ENCODE measurements at regions not wholly inside any gene's neighbourhood (a gene's known extent, or its start where the extent isn't known, plus 50 kb on each side); places are given as distances from the start of the nearest gene placed in this dataset.

DNA sequence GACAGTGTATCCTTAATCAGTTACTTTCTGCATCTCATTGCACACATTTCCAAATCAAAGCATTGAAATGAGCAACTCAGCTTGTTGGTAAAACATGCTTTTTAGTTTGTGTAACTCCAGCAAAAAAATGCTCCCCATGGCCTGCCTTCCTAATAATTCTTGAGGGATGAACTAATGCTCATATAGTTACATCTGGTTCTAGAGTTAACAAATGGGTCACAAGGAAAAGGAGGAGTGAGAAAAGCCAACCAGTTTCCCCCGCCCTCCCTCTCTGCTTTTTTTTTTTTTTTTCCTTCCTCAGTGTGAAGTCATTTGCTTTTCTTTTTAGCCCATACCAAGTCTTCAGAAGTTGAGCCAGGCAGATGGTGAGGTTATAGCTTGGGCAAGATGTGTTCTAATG is 231.7 kb downstream of the MTX2 start:
- H3K27ac ChIP-seq (ENCODE audit: low read length, poor library complexity, severe bottlenecking) = no peak overlapping the region
- no peak overlapping the region for H3K4ac ChIP-seq (ENCODE audit: low read depth in 1 of 2, low read length in 2 of 2)
- H4K91ac ChIP-seq (ENCODE audit: low read length) = no peak overlapping the region
- peak; percentile 31 for DNase-seq
- H3K4me1 ChIP-seq (ENCODE audit: control insufficient read depth, insufficient read depth, low read depth, low read length) = no peaks in the 10 kb centered on the region
- no peak overlapping the region for H4K8ac ChIP-seq (ENCODE audit: low read length)
- no peaks in the 10 kb centered on the region for H3K9me3 ChIP-seq (ENCODE audit: control insufficient read depth, low read length)
- H3K79me1 ChIP-seq (replicated peaks; ENCODE audit: low read length, poor library complexity, severe bottlenecking) = no peaks in the 10 kb centered on the region
- no peak overlapping the region for H3K18ac ChIP-seq (ENCODE audit: low read depth in 1 of 2, low read length in 2 of 2)
- no peak overlapping the region for H2BK5ac ChIP-seq (ENCODE audit: low read depth, low read length, poor library complexity, severe bottlenecking)
- no peak overlapping the region for H3K4me3 ChIP-seq (ENCODE audit: insufficient read depth in 1 of 2, low read depth in 1 of 2, low read length in 2 of 2)
- no peak overlapping the region for H3K23ac ChIP-seq (ENCODE audit: low read length in 2 of 2)
- no peak overlapping the region for H2AFZ ChIP-seq (ENCODE audit: low read depth, low read length)
- H2BK12ac ChIP-seq (ENCODE audit: low read length in 2 of 2) = no peak overlapping the region
- H2BK120ac ChIP-seq (ENCODE audit: low read depth, low read length) = no peak overlapping the region
- H2BK15ac ChIP-seq (ENCODE audit: low read depth, poor library complexity, severe bottlenecking) = no peak overlapping the region
- H2AK5ac ChIP-seq (ENCODE audit: low read length, severe bottlenecking) = no peak overlapping the region
- peak overlapping the region; percentile 43 for H3K9ac ChIP-seq (ENCODE audit: low read length)
- H3K27me3 ChIP-seq (ENCODE audit: control insufficient read depth in 1 of 2, insufficient read depth in 1 of 2, low read length in 2 of 2) = peaks cover 0 to 3% of the 10 kb centered on the region in 2 experiments
- WGBS = no CpG with 5 or more reads among the region's 1 CpG
- no peak overlapping the region for H3K4me2 ChIP-seq (ENCODE audit: low read length, poor library complexity, severe bottlenecking)
- no peak overlapping the region for H3K14ac ChIP-seq (ENCODE audit: low read length in 2 of 2)
- no peaks in the 10 kb centered on the region for H3K36me3 ChIP-seq (ENCODE audit: control insufficient read depth in 1 of 2, insufficient read depth in 2 of 2, low read depth in 1 of 2, low read length in 2 of 2)

DNA sequence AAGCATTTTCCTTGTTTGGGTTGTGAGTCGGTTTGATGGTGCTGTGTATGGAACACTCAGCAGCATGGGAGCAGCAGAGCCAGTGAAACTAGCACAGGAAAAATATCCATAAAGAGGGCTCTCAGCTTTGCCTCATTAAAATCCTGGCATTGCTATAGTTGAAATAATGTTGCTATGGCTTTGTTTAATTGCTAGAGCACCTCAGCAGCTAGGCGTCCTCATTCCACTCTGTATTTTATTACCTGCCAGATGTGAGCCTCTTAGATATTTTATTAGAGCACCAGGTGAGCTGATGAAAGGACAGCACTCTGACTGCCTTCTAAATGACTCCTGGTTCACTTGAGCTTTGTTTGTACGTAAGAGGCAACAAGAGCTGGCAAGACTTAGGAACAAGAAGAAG is 232.4 kb downstream of the MTX2 start:
- no peaks in the 10 kb centered on the region for H3K4me1 ChIP-seq (ENCODE audit: control insufficient read depth, insufficient read depth, low read depth, low read length)

DNA sequence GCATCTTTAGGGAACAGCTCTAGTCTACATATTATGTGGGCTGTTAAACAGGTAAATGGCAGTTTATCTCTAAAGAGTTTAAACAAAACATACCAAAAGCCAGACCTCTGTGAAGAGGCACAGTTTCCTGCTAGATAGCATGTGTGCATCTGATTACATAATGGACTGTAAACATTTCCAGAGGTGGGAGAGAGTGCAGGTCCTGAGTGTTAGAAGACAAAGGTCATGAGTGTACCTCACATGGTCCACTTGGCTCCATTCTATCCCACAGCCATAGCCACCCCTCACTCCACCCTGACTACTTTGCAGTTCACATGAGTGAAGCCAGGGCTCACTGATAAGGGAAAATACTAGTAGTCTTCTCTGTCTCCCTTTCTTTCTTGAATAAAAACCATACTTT is 233.4 kb downstream of the MTX2 start:
- no peak overlapping the region for H4K91ac ChIP-seq (ENCODE audit: low read length)
- H3K36me3 ChIP-seq (ENCODE audit: control insufficient read depth in 1 of 2, insufficient read depth in 2 of 2, low read depth in 1 of 2, low read length in 2 of 2) = no peaks in the 10 kb centered on the region
- H2AFZ ChIP-seq (ENCODE audit: low read depth, low read length) = no peak overlapping the region

More for the DNA sequence above, 232.4 kb downstream of the MTX2 start:
- Histone ChIP-seq H3K4me3 (ENCODE audit: insufficient read depth in 1 of 2, low read depth in 1 of 2, low read length in 2 of 2) (no peak overlapping the region), H2BK5ac (ENCODE audit: low read depth, low read length, poor library complexity, severe bottlenecking) (no peak overlapping the region), H3K23ac (ENCODE audit: low read length in 2 of 2) (no peak overlapping the region), H4K91ac (ENCODE audit: low read length) (no peak overlapping the region), H3K18ac (ENCODE audit: low read depth in 1 of 2, low read length in 2 of 2) (no peak overlapping the region), H3K9me3 (ENCODE audit: control insufficient read depth, low read length) (no peaks in the 10 kb centered on the region), H2AFZ (ENCODE audit: low read depth, low read length) (no peak overlapping the region), H3K27me3 (ENCODE audit: control insufficient read depth in 1 of 2, insufficient read depth in 1 of 2, low read length in 2 of 2) (peaks cover 0 to 3% of the 10 kb centered on the region in 2 experiments), H3K14ac (ENCODE audit: low read length in 2 of 2) (no peak overlapping the region), H2BK15ac (ENCODE audit: low read depth, poor library complexity, severe bottlenecking) (no peak overlapping the region), H3K36me3 (ENCODE audit: control insufficient read depth in 1 of 2, insufficient read depth in 2 of 2, low read depth in 1 of 2, low read length in 2 of 2) (no peaks in the 10 kb centered on the region), H3K79me1 (replicated peaks; ENCODE audit: low read length, poor library complexity, severe bottlenecking) (no peaks in the 10 kb centered on the region), H3K9ac (ENCODE audit: low read length) (no peak overlapping the region), H2BK12ac (ENCODE audit: low read length in 2 of 2) (no peak overlapping the region), H4K8ac (ENCODE audit: low read length) (no peak overlapping the region), H3K4ac (ENCODE audit: low read depth in 1 of 2, low read length in 2 of 2) (no peak overlapping the region), H2BK120ac (ENCODE audit: low read depth, low read length) (no peak overlapping the region), H3K4me2 (ENCODE audit: low read length, poor library complexity, severe bottlenecking) (no peak overlapping the region), H3K27ac (ENCODE audit: low read length, poor library complexity, severe bottlenecking) (no peak overlapping the region), H2AK5ac (ENCODE audit: low read length, severe bottlenecking) (no peak overlapping the region)
- WGBS = 51% methylated on average over 3 of the region's 3 CpGs
- DNase-seq = no peak

DNA sequence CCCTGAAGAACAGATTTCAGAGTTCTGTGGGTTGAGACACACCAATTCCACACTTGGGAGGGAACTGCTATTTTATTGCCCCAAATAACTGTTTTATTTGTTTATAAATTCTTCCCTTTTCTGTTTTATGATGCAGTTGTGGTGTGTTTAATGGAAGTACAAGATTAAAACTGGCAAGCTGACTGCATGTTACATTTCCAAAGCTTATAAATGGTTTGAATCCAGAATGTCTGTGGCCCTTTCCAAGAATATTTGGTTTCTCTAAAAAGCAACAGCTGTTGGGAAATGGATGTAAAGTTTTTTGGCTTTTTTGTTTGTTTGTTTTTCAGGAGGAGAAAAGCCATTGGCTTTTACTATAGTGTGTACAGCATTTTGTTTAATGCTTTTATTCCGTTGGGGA is 234.5 kb downstream of the MTX2 start:
- H2AFZ ChIP-seq (ENCODE audit: low read depth, low read length) = no peak overlapping the region
- H3K9ac ChIP-seq (ENCODE audit: low read length) = no peak overlapping the region
- H3K4me3 ChIP-seq (ENCODE audit: insufficient read depth in 1 of 2, low read depth in 1 of 2, low read length in 2 of 2) = no peak overlapping the region
- no peak overlapping the region for H2AK5ac ChIP-seq (ENCODE audit: low read length, severe bottlenecking)
- H2BK5ac ChIP-seq (ENCODE audit: low read depth, low read length, poor library complexity, severe bottlenecking) = no peak overlapping the region
- no peak overlapping the region for H3K14ac ChIP-seq (ENCODE audit: low read length in 2 of 2)
- no peak overlapping the region for H2BK12ac ChIP-seq (ENCODE audit: low read length in 2 of 2)
- H3K4ac ChIP-seq (ENCODE audit: low read depth in 1 of 2, low read length in 2 of 2) = no peak overlapping the region
- no peak overlapping the region for H4K91ac ChIP-seq (ENCODE audit: low read length)
- H3K23ac ChIP-seq (ENCODE audit: low read length in 2 of 2) = no peak overlapping the region
- H3K27ac ChIP-seq (ENCODE audit: low read length, poor library complexity, severe bottlenecking) = no peak overlapping the region
- H2BK120ac ChIP-seq (ENCODE audit: low read depth, low read length) = no peak overlapping the region
- H3K18ac ChIP-seq (ENCODE audit: low read depth in 1 of 2, low read length in 2 of 2) = no peak overlapping the region
- H3K79me1 ChIP-seq (replicated peaks; ENCODE audit: low read length, poor library complexity, severe bottlenecking) = no peaks in the 10 kb centered on the region
- H3K9me3 ChIP-seq (ENCODE audit: control insufficient read depth, low read length) = no peaks in the 10 kb centered on the region
- H3K36me3 ChIP-seq (ENCODE audit: control insufficient read depth in 1 of 2, insufficient read depth in 2 of 2, low read depth in 1 of 2, low read length in 2 of 2) = no peaks in the 10 kb centered on the region
- no peak overlapping the region for H3K4me2 ChIP-seq (ENCODE audit: low read length, poor library complexity, severe bottlenecking)
- peaks cover 0 to 3% of the 10 kb centered on the region in 2 experiments for H3K27me3 ChIP-seq (ENCODE audit: control insufficient read depth in 1 of 2, insufficient read depth in 1 of 2, low read length in 2 of 2)
- WGBS = no CpG with 5 or more reads among the region's 1 CpG
- no peaks in the 10 kb centered on the region for H3K4me1 ChIP-seq (ENCODE audit: control insufficient read depth, insufficient read depth, low read depth, low read length)
- no peak overlapping the region for H4K8ac ChIP-seq (ENCODE audit: low read length)
- no peak overlapping the region for H2BK15ac ChIP-seq (ENCODE audit: low read depth, poor library complexity, severe bottlenecking)
- DNase-seq = no peak

More for the DNA sequence above, 233.4 kb downstream of the MTX2 start:
- Histone ChIP-seq H3K14ac (ENCODE audit: low read length in 2 of 2) (no peak overlapping the region), H3K4me2 (ENCODE audit: low read length, poor library complexity, severe bottlenecking) (no peak overlapping the region), H4K8ac (ENCODE audit: low read length) (no peak overlapping the region), H2BK5ac (ENCODE audit: low read depth, low read length, poor library complexity, severe bottlenecking) (no peak overlapping the region), H3K18ac (ENCODE audit: low read depth in 1 of 2, low read length in 2 of 2) (no peak overlapping the region), H3K23ac (ENCODE audit: low read length in 2 of 2) (no peak overlapping the region), H3K4me3 (ENCODE audit: insufficient read depth in 1 of 2, low read depth in 1 of 2, low read length in 2 of 2) (no peak overlapping the region), H2BK15ac (ENCODE audit: low read depth, poor library complexity, severe bottlenecking) (no peak overlapping the region), H2AK5ac (ENCODE audit: low read length, severe bottlenecking) (no peak overlapping the region), H2BK12ac (ENCODE audit: low read length in 2 of 2) (no peak overlapping the region), H3K79me1 (replicated peaks; ENCODE audit: low read length, poor library complexity, severe bottlenecking) (no peaks in the 10 kb centered on the region), H3K9me3 (ENCODE audit: control insufficient read depth, low read length) (no peaks in the 10 kb centered on the region), H3K4ac (ENCODE audit: low read depth in 1 of 2, low read length in 2 of 2) (no peak overlapping the region), H3K27ac (ENCODE audit: low read length, poor library complexity, severe bottlenecking) (no peak overlapping the region), H3K4me1 (ENCODE audit: control insufficient read depth, insufficient read depth, low read depth, low read length) (no peaks in the 10 kb centered on the region), H2BK120ac (ENCODE audit: low read depth, low read length) (no peak overlapping the region), H3K27me3 (ENCODE audit: control insufficient read depth in 1 of 2, insufficient read depth in 1 of 2, low read length in 2 of 2) (peaks cover 0 to 3% of the 10 kb centered on the region in 2 experiments), H3K9ac (ENCODE audit: low read length) (no peak overlapping the region)
- DNase-seq = no peak
